COLO829 (cell line): ENCODE measurements at regions not wholly inside any gene's neighbourhood (a gene's known extent, or its start where the extent isn't known, plus 50 kb on each side); places are given as distances from the start of the nearest gene placed in this dataset.

ENCODE experiments used
- DNase-seq: peaks from one replicate; pipeline ENCODE4 v3.0.0; 2012; ENCODE audit warnings: low spot score

- no peak for DNase-seq
Measured at GRCh38 chr5:173741729-173742431, 125.4 kb upstream of the BOD1 start.

- no peak for DNase-seq
Measured at GRCh38 chr5:173742432-173742816, 126.0 kb upstream of the BOD1 start.

- DNase-seq: no peak
Measured at GRCh38 chr5:173743641-173744343, 127.3 kb upstream of the BOD1 start.

GRCh38 chr5:173744551-173744950, 128.1 kb upstream of the BOD1 start:
- DNase-seq: no peak

- no peak for DNase-seq
Measured at GRCh38 chr5:173745123-173745522, 128.7 kb upstream of the BOD1 start.

GRCh38 chr5:173745557-173745956, 129.1 kb upstream of the BOD1 start:
- no peak for DNase-seq

GRCh38 chr5:173746047-173746646, 129.7 kb upstream of the BOD1 start:
- DNase-seq: no peak

GRCh38 chr5:173747876-173748275, 131.4 kb upstream of the BOD1 start:
- no peak for DNase-seq

- no peak for DNase-seq
Measured at GRCh38 chr5:173750538-173751265, 134.3 kb upstream of the BOD1 start.

- no peak for DNase-seq
Measured at GRCh38 chr5:173751266-173751600, 134.8 kb upstream of the BOD1 start.

- DNase-seq: no peak
Measured at GRCh38 chr5:173752653-173753052, 135.5 kb upstream of the CPEB4 start.

- no peak for DNase-seq
Measured at GRCh38 chr5:173753307-173754168, 134.6 kb upstream of the CPEB4 start.

- DNase-seq: no peak
Measured at GRCh38 chr5:173755319-173755718, 132.8 kb upstream of the CPEB4 start.

GRCh38 chr5:173757403-173758209, 130.5 kb upstream of the CPEB4 start:
- DNase-seq: no peak

GRCh38 chr5:173758676-173759075, 129.5 kb upstream of the CPEB4 start:
- DNase-seq: no peak

GRCh38 chr5:173759691-173760090, 128.5 kb upstream of the CPEB4 start:
- DNase-seq: no peak

GRCh38 chr5:173760461-173761177, 127.5 kb upstream of the CPEB4 start:
- no peak for DNase-seq

GRCh38 chr5:173761178-173761513, 127.0 kb upstream of the CPEB4 start:
- no peak for DNase-seq

- DNase-seq: no peak
Measured at GRCh38 chr5:173762045-173762444, 126.1 kb upstream of the CPEB4 start.

GRCh38 chr5:173762930-173763329, 125.2 kb upstream of the CPEB4 start:
- DNase-seq: no peak
